GM23338 (cell line): ENCODE measurements at regions not wholly inside any gene's neighbourhood (a gene's known extent, or its start where the extent isn't known, plus 50 kb on each side); places are given as distances from the start of the nearest gene placed in this dataset.
"Not testable (repeated sequence)": the region's sequence is repeated elsewhere in the genome, so short reads cannot be mapped to it uniquely, and the experiment has no call there.

Source experiments
- ATAC-seq: fragments of 200-7000 bp; cut with Tn5 transposase; 3 replicates; pipeline ENCODE4 v1.9.1; 2020
- DNase-seq: peaks from one replicate; pipeline ENCODE4 v3.0.0-alpha.2; 2015; ENCODE audit warnings: low spot score
- H2AFZ ChIP-seq: fragments of 200-600 bp; sonication (generic); 2 replicates; pipeline ENCODE4 v1.8.0; 2016; ENCODE audit warnings: antibody characterized with exemption, mild to moderate bottlenecking, moderate library complexity
- H3F3A ChIP-seq: fragments of 200-600 bp; sonication (generic); replicated peaks from 2 replicates; pipeline ENCODE4 v1.8.0; 2017; ENCODE audit warnings: antibody characterized with exemption, mixed run types, low read depth
- H3K27ac ChIP-seq: fragments of 200-600 bp; sonication (generic); 2 replicates; pipeline ENCODE4 v1.6.1; 2016; ENCODE audit warnings: low read depth
- H3K27me3 ChIP-seq: fragments of 200-600 bp; sonication (generic); 2 replicates; pipeline ENCODE4 v1.8.0; 2016; ENCODE audit warnings: mild to moderate bottlenecking, mixed run types, moderate library complexity; ENCODE audit not compliant: insufficient read depth
- H3K36me3 ChIP-seq: fragments of 200-600 bp; sonication (generic); 2 replicates; pipeline ENCODE4 v1.8.0; 2016; ENCODE audit warnings: mild to moderate bottlenecking; ENCODE audit not compliant: insufficient read depth
- H3K4me1 ChIP-seq: fragments of 200-600 bp; sonication (generic); 2 replicates; pipeline ENCODE4 v1.8.0; 2016; ENCODE audit warnings: mild to moderate bottlenecking, moderate library complexity; ENCODE audit not compliant: insufficient read depth
- H3K4me2 ChIP-seq: fragments of 200-600 bp; sonication (generic); 2 replicates; pipeline ENCODE4 v1.7.1; 2017; ENCODE audit warnings: mixed run types
- H3K4me3 ChIP-seq: fragments of 200-600 bp; sonication (generic); 2 replicates; pipeline ENCODE4 v1.6.1; 2016; ENCODE audit warnings: mixed run types
- H3K79me2 ChIP-seq: fragments of 200-600 bp; sonication (generic); replicated peaks from 2 replicates; pipeline ENCODE4 v1.8.0; 2017; ENCODE audit warnings: mild to moderate bottlenecking; ENCODE audit not compliant: insufficient read depth
- H3K9me2 ChIP-seq: fragments of 200-600 bp; sonication (generic); 2 replicates; pipeline ENCODE4 v1.8.0; 2017; ENCODE audit not compliant: insufficient read depth
- H4K20me1 ChIP-seq: fragments of 200-600 bp; sonication (generic); replicated peaks from 2 replicates; pipeline ENCODE4 v1.8.0; 2017; ENCODE audit warnings: mild to moderate bottlenecking; ENCODE audit not compliant: insufficient read depth
- H3K27ac Mint-ChIP-seq: 2 replicates; pipeline ENCODE4 v1.8.0; 2020; ENCODE audit warnings: inconsistent platforms, mild to moderate bottlenecking, moderate library complexity, mixed read lengths
- H3K27me3 Mint-ChIP-seq: 3 replicates; pipeline ENCODE4 v1.8.0; 2022; ENCODE audit warnings: low read depth, mild to moderate bottlenecking, moderate library complexity, mixed read lengths, inconsistent platforms; ENCODE audit not compliant: insufficient read depth, poor library complexity
- H3K36me3 Mint-ChIP-seq: 3 replicates; pipeline ENCODE4 v1.8.0; 2021; ENCODE audit warnings: low read depth, mild to moderate bottlenecking, inconsistent platforms, moderate library complexity, mixed read lengths
- H3K4me1 Mint-ChIP-seq: 3 replicates; pipeline ENCODE4 v1.8.0; 2020; ENCODE audit warnings: mild to moderate bottlenecking, inconsistent platforms, mixed read lengths
- H3K4me3 Mint-ChIP-seq: 3 replicates; pipeline ENCODE4 v1.8.0; 2021; ENCODE audit warnings: moderate library complexity, mild to moderate bottlenecking, inconsistent platforms, mixed read lengths
- H3K9me3 Mint-ChIP-seq: 3 replicates; pipeline ENCODE4 v1.8.0; 2020; ENCODE audit warnings: moderate library complexity, mild to moderate bottlenecking, inconsistent platforms, mixed read lengths
- CREB1 ChIP-seq: fragments of 250-450 bp; sonication (Bioruptor Pico); IDR thresholded peaks from 2 replicates; pipeline ENCODE4 v1.5.0; 2020; ENCODE audit warnings: low read depth, mild to moderate bottlenecking, moderate library complexity
- EZH2 ChIP-seq: fragments of 200-600 bp; sonication (generic); IDR thresholded peaks from one replicate; pipeline ENCODE4 v1.8.0; 2017; ENCODE audit warnings: antibody characterized with exemption, mild to moderate bottlenecking, low read depth; ENCODE audit not compliant: unreplicated experiment
- EZH2phosphoT487 ChIP-seq: fragments of 200-600 bp; sonication (generic); IDR thresholded peaks from one replicate; pipeline ENCODE4 v1.8.1; 2018; ENCODE audit warnings: antibody characterized with exemption; ENCODE audit not compliant: unreplicated experiment
- JUNB ChIP-seq: IDR thresholded peaks from one replicate; pipeline ENCODE4 v1.6.1; 2016; ENCODE audit warnings: antibody characterized with exemption; ENCODE audit not compliant: unreplicated experiment
- POLR2AphosphoS5 ChIP-seq: IDR thresholded peaks from 2 replicates; pipeline ENCODE4 v1.6.1; 2016; ENCODE audit warnings: antibody characterized with exemption, low read depth
- STAT1 ChIP-seq: IDR thresholded peaks from one replicate; pipeline ENCODE4 v1.6.1; 2016; ENCODE audit warnings: antibody characterized with exemption; ENCODE audit not compliant: unreplicated experiment
- ZNF331 ChIP-seq: fragments of 250-450 bp; sonication (Bioruptor Pico); IDR thresholded peaks from 2 replicates; pipeline ENCODE4 v1.5.0; 2020; ENCODE audit warnings: low read depth, mild to moderate bottlenecking, moderate library complexity
- TF ChIP-seq, protein P1 (sequence below): fragments of 250-450 bp; sonication (Bioruptor Pico); IDR thresholded peaks from 2 replicates; pipeline ENCODE4 v1.5.0; 2020; ENCODE audit warnings: mild to moderate bottlenecking, moderate library complexity
- TF ChIP-seq, protein P2 (sequence below): IDR thresholded peaks from 2 replicates; pipeline ENCODE4 v1.6.1; 2016; ENCODE audit warnings: antibody characterized with exemption
- TF ChIP-seq, protein P3 (sequence below), 2 experiments: fragments of 200-600 bp in 1 of 2; sonication (generic) in 1 of 2; conservative IDR thresholded peaks; 2 replicates each; pipeline versions ENCODE4 v1.5.1 to v1.6.1; 2016 to 2017; ENCODE audit warnings: antibody characterized with exemption in 2 of 2, low read depth in 2 of 2, mild to moderate bottlenecking in 2 of 2, moderate library complexity in 1 of 2

DNA sequence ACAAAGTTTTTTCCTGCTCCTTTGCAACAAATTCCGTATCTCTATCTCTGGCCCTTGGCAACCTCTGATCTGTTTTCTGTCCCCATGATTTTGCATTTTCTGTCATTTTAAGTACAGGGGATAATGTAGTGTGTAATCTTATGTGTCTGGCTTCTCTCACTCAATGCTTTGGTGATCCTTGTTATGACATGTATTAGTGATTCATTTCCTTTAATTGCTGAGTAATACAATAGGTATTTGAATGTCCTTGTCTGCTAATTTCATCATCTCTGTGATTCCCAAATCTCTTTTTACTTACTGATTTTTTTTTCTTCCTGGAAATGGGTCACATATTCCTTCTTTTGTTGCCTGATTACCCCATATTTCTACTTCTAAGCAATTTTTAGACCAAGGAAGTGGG is 1538.6 kb upstream of the PCDH10 start:
- H4K20me1 ChIP-seq, H3K36me3 Mint-ChIP-seq, H3K79me2 ChIP-seq, H3K4me3 ChIP-seq, H3K27me3 ChIP-seq, H3K4me3 Mint-ChIP-seq, H3F3A ChIP-seq, H3K27me3 Mint-ChIP-seq, DNase-seq, H3K4me2 ChIP-seq, H3K4me1 ChIP-seq, H3K9me3 Mint-ChIP-seq, H2AFZ ChIP-seq, H3K27ac ChIP-seq, H3K36me3 ChIP-seq, ATAC-seq, H3K9me2 ChIP-seq, H3K4me1 Mint-ChIP-seq: not testable (repeated sequence)
- peak overlapping the region; percentile 46; the same call in 1 of the 2 replicates for H3K27ac Mint-ChIP-seq

DNA sequence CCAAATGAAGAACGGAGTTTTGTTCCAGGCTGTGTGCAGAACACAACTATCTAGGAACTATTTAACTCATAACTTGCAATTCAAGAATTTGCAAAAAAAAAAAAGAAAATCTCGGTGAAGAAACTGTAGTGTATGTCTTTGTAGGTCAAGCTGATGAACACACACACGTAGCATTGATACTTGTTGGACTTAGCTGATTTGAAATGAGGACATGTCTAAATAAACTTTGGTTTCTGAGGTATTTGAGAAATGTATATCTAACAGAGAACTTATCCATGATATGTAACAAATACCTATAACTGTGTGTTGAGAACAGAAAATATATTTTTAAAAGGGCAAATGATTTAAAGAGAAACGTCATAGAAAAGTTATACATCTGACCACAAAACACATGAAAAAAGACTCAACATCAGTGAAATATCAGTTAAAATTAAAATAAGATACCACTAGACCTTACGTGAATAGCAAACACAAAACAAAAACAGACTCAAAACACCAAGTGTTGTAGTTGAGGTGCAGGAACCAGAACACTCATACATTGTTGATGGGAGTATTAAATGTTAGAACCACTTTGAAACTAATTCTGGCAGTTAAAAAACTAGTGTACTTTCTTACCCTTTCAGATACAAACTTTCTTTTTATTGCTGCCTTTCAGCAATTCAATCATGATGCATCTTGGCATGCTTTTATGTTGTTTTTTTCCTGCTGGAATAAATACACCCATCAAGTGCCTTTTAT is 1535.8 kb upstream of the PCDH10 start:
- no peaks in the 10 kb centered on the region for H4K20me1 ChIP-seq
- H2AFZ ChIP-seq = no peak overlapping the region
- H3K27ac Mint-ChIP-seq = no peak overlapping the region
- H3F3A ChIP-seq = no peaks in the 10 kb centered on the region
- H3K4me3 Mint-ChIP-seq = no peak overlapping the region
- H3K4me2 ChIP-seq = no peak overlapping the region
- no peak overlapping the region for H3K4me3 ChIP-seq
- ATAC-seq (no peak), DNase-seq (no peak)
- H3K36me3 Mint-ChIP-seq = no peaks in the 10 kb centered on the region
- H3K27ac ChIP-seq = no peak overlapping the region
- no peaks in the 10 kb centered on the region for H3K4me1 Mint-ChIP-seq
- no peaks in the 10 kb centered on the region for H3K27me3 ChIP-seq
- no peaks in the 10 kb centered on the region for H3K79me2 ChIP-seq
- no peaks in the 10 kb centered on the region; the same call in 1 of the 3 replicates for H3K9me3 Mint-ChIP-seq
- H3K9me2 ChIP-seq = no peaks in the 10 kb centered on the region
- H3K4me1 ChIP-seq = no peaks in the 10 kb centered on the region
- no peaks in the 10 kb centered on the region for H3K36me3 ChIP-seq
- no peaks in the 10 kb centered on the region for H3K27me3 Mint-ChIP-seq
- TF ChIP-seq, protein P1, sequence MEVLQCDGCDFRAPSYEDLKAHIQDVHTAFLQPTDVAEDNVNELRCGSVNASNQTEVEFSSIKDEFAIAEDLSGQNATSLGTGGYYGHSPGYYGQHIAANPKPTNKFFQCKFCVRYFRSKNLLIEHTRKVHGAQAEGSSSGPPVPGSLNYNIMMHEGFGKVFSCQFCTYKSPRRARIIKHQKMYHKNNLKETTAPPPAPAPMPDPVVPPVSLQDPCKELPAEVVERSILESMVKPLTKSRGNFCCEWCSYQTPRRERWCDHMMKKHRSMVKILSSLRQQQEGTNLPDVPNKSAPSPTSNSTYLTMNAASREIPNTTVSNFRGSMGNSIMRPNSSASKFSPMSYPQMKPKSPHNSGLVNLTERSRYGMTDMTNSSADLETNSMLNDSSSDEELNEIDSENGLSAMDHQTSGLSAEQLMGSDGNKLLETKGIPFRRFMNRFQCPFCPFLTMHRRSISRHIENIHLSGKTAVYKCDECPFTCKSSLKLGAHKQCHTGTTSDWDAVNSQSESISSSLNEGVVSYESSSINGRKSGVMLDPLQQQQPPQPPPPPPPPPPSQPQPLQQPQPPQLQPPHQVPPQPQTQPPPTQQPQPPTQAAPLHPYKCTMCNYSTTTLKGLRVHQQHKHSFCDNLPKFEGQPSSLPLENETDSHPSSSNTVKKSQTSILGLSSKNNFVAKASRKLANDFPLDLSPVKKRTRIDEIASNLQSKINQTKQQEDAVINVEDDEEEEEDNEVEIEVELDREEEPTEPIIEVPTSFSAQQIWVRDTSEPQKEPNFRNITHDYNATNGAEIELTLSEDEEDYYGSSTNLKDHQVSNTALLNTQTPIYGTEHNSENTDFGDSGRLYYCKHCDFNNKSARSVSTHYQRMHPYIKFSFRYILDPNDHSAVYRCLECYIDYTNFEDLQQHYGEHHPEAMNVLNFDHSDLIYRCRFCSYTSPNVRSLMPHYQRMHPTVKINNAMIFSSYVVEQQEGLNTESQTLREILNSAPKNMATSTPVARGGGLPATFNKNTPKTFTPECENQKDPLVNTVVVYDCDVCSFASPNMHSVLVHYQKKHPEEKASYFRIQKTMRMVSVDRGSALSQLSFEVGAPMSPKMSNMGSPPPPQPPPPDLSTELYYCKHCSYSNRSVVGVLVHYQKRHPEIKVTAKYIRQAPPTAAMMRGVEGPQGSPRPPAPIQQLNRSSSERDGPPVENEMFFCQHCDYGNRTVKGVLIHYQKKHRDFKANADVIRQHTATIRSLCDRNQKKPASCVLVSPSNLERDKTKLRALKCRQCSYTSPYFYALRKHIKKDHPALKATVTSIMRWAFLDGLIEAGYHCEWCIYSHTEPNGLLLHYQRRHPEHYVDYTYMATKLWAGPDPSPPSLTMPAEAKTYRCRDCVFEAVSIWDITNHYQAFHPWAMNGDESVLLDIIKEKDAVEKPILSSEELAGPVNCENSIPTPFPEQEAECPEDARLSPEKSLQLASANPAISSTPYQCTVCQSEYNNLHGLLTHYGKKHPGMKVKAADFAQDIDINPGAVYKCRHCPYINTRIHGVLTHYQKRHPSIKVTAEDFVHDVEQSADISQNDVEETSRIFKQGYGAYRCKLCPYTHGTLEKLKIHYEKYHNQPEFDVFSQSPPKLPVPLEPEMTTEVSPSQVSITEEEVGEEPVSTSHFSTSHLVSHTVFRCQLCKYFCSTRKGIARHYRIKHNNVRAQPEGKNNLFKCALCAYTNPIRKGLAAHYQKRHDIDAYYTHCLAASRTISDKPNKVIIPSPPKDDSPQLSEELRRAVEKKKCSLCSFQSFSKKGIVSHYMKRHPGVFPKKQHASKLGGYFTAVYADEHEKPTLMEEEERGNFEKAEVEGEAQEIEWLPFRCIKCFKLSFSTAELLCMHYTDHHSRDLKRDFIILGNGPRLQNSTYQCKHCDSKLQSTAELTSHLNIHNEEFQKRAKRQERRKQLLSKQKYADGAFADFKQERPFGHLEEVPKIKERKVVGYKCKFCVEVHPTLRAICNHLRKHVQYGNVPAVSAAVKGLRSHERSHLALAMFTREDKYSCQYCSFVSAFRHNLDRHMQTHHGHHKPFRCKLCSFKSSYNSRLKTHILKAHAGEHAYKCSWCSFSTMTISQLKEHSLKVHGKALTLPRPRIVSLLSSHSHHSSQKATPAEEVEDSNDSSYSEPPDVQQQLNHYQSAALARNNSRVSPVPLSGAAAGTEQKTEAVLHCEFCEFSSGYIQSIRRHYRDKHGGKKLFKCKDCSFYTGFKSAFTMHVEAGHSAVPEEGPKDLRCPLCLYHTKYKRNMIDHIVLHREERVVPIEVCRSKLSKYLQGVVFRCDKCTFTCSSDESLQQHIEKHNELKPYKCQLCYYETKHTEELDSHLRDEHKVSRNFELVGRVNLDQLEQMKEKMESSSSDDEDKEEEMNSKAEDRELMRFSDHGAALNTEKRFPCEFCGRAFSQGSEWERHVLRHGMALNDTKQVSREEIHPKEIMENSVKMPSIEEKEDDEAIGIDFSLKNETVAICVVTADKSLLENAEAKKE (CRISPR knock-in tag) = no peak
- TF ChIP-seq POLR2AphosphoS5 (no peak), JUNB (no peak), EZH2 (no peak), ZNF331 (CRISPR knock-in tag) (no peak), CREB1 (CRISPR knock-in tag) (no peak), STAT1 (no peak), EZH2phosphoT487 (no peak)
- TF ChIP-seq, protein P2, sequence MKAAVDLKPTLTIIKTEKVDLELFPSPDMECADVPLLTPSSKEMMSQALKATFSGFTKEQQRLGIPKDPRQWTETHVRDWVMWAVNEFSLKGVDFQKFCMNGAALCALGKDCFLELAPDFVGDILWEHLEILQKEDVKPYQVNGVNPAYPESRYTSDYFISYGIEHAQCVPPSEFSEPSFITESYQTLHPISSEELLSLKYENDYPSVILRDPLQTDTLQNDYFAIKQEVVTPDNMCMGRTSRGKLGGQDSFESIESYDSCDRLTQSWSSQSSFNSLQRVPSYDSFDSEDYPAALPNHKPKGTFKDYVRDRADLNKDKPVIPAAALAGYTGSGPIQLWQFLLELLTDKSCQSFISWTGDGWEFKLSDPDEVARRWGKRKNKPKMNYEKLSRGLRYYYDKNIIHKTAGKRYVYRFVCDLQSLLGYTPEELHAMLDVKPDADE = no peak
- TF ChIP-seq, protein P3, sequence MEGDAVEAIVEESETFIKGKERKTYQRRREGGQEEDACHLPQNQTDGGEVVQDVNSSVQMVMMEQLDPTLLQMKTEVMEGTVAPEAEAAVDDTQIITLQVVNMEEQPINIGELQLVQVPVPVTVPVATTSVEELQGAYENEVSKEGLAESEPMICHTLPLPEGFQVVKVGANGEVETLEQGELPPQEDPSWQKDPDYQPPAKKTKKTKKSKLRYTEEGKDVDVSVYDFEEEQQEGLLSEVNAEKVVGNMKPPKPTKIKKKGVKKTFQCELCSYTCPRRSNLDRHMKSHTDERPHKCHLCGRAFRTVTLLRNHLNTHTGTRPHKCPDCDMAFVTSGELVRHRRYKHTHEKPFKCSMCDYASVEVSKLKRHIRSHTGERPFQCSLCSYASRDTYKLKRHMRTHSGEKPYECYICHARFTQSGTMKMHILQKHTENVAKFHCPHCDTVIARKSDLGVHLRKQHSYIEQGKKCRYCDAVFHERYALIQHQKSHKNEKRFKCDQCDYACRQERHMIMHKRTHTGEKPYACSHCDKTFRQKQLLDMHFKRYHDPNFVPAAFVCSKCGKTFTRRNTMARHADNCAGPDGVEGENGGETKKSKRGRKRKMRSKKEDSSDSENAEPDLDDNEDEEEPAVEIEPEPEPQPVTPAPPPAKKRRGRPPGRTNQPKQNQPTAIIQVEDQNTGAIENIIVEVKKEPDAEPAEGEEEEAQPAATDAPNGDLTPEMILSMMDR (conservative IDR thresholded peaks at IDR 0.05; ENCODE audit: low read depth in 2 of 2) = no peak
